ENCODE measurements at regions not wholly inside any gene's neighbourhood (a gene's known extent, or its start where the extent isn't known, plus 50 kb on each side); places are given as distances from the start of the nearest gene placed in this dataset.

- DNase-seq (ENCODE audit: low spot score): no peak
Observed at GRCh38 chr5:98698359-98698758, 75.1 kb upstream of the RGMB start.

GRCh38 chr5:98700730-98701129 is 72.7 kb upstream of the RGMB start:
- DNase-seq (ENCODE audit: low spot score): no peak

GRCh38 chr5:98705841-98706240 is 67.6 kb upstream of the RGMB start:
- DNase-seq (ENCODE audit: low spot score): no peak

- no peak for DNase-seq (ENCODE audit: low spot score)
Observed at GRCh38 chr5:98709681-98710080, 63.8 kb upstream of the RGMB start.

GRCh38 chr5:98713027-98713426 is 60.4 kb upstream of the RGMB start:
- DNase-seq (ENCODE audit: low spot score): no peak

GRCh38 chr5:98713856-98714255 is 59.6 kb upstream of the RGMB start:
- DNase-seq (ENCODE audit: low spot score): no peak

GRCh38 chr5:98714710-98715288 is 58.7 kb upstream of the RGMB start:
- no peak for DNase-seq (ENCODE audit: low spot score)

GRCh38 chr5:98721231-98721928 is 52.1 kb upstream of the RGMB start:
- DNase-seq (ENCODE audit: low spot score): no peak

- DNase-seq (ENCODE audit: low spot score): no peak
Observed at GRCh38 chr5:98722188-98722587, 51.3 kb upstream of the RGMB start.

GRCh38 chr5:98723061-98723460 is 50.4 kb upstream of the RGMB start:
- DNase-seq (ENCODE audit: low spot score): no peak
